ENCODE measurements at regions not wholly inside any gene's neighbourhood (a gene's known extent, or its start where the extent isn't known, plus 50 kb on each side); places are given as distances from the start of the nearest gene placed in this dataset.

DNA sequence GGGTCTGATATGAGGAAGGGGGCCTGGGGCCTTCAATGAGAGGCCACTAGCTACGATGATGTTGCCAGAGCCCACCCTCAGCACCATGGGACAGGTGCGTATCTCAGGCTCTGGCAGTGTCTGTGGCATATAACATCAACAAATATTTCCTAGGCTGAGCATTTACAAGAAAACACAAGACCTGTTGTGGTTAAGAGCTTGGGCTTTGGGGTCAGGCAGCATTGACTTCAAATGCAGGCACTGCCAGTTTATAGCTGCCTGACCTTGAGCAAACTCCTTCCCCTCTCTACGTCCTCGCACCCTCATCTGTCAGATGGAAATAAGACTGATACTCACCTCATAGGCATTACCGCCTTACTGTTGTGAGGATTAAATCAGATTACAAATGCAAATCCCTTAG, 156.0 kb downstream of the KATNAL1 start:
- no peaks in the 10 kb centered on the region for H4K20me1 ChIP-seq (ENCODE audit: insufficient read depth, low read depth, low read length)
- H3K4me2 ChIP-seq (ENCODE audit: low read depth, low read length, poor library complexity, severe bottlenecking) = peak overlapping the region; percentile 43
- H3K79me2 ChIP-seq (ENCODE audit: low read length) = no peaks in the 10 kb centered on the region
- H3K4me1 ChIP-seq (ENCODE audit: low read length) = peaks cover 27% of the 10 kb centered on the region
- no peak overlapping the region for H3K9ac ChIP-seq (ENCODE audit: low read length)
- H3K9me2 ChIP-seq (replicated peaks; ENCODE audit: insufficient read depth, low read length) = no peaks in the 10 kb centered on the region
- no peaks in the 10 kb centered on the region for H3K36me3 ChIP-seq (ENCODE audit: insufficient read depth, low read length)
- H3K4me3 ChIP-seq (ENCODE audit: low read length) = no peak overlapping the region
- H3K27ac ChIP-seq (ENCODE audit: low read length) = no peak overlapping the region
- H3K9me3 ChIP-seq (ENCODE audit: low read length) = no peaks in the 10 kb centered on the region
- H2AFZ ChIP-seq (ENCODE audit: low read length) = no peak overlapping the region
- no peak for DNase-seq
- H3K27me3 ChIP-seq (ENCODE audit: low read length) = peaks cover 7% of the 10 kb centered on the region; the same call in 1 of the 2 replicates

DNA sequence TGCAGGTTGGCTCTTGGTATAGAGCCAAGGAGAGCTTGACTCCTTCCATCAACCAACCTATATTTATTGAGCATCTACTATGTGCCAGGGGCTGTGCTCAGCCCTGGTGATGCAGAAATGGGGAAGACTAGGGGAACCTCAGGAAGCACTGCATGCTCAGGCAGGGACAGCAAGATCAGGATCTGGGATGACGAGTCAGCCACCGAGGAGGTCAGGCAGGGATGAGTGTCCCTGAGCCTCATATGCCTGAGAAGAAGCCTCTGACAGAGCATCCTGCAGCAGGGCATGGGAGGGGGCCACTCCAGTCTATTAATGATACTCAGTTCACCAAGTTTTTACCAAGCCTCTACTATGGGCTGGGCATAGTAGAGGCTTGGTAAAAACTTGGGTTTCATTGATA, 158.1 kb downstream of the KATNAL1 start:
- H3K27ac ChIP-seq (ENCODE audit: low read length) = no peak overlapping the region

DNA sequence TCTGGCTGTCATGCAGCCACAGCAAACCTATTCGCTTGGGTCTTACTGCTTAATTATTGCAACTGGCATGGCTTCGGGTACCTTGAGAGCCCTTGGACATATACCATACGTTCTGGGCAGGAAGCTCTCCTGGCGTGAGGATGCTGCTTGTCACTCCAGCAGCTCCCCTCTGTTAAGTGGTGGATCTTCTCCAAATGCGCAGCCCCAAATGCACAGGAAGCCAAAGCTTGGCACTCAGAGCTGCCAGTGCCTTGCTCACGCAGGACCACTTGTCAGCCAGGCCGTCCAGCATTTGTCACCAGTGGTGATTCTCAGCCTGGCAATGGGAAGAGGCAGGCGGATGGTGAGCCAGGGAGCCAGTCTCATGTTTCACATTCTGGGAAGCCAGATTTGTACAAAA, 158.6 kb downstream of the KATNAL1 start:
- H3K27ac ChIP-seq (ENCODE audit: low read length) = no peak overlapping the region
- peaks cover 8% of the 10 kb centered on the region; the same call in 1 of the 2 replicates for H3K27me3 ChIP-seq (ENCODE audit: low read length)
- no peak for DNase-seq
- H2AFZ ChIP-seq (ENCODE audit: low read length) = no peak overlapping the region
- no peaks in the 10 kb centered on the region for H3K9me2 ChIP-seq (replicated peaks; ENCODE audit: insufficient read depth, low read length)
- no peaks in the 10 kb centered on the region for H3K79me2 ChIP-seq (ENCODE audit: low read length)
- no peak overlapping the region for H3K4me3 ChIP-seq (ENCODE audit: low read length)
- H3K4me2 ChIP-seq (ENCODE audit: low read depth, low read length, poor library complexity, severe bottlenecking) = no peak overlapping the region
- H3K9ac ChIP-seq (ENCODE audit: low read length) = no peak overlapping the region
- no peaks in the 10 kb centered on the region; the same call in 1 of the 2 replicates for H3K9me3 ChIP-seq (ENCODE audit: low read length)
- no peaks in the 10 kb centered on the region for H4K20me1 ChIP-seq (ENCODE audit: insufficient read depth, low read depth, low read length)
- no peaks in the 10 kb centered on the region; the same call in 1 of the 2 replicates for H3K36me3 ChIP-seq (ENCODE audit: insufficient read depth, low read length)
- peaks cover 27% of the 10 kb centered on the region for H3K4me1 ChIP-seq (ENCODE audit: low read length)

More for the DNA sequence above, 158.1 kb downstream of the KATNAL1 start:
- Histone ChIP-seq H3K36me3 (ENCODE audit: insufficient read depth, low read length) (no peaks in the 10 kb centered on the region), H3K79me2 (ENCODE audit: low read length) (no peaks in the 10 kb centered on the region), H4K20me1 (ENCODE audit: insufficient read depth, low read depth, low read length) (no peaks in the 10 kb centered on the region), H3K4me2 (ENCODE audit: low read depth, low read length, poor library complexity, severe bottlenecking) (no peak overlapping the region), H3K4me1 (ENCODE audit: low read length) (peaks cover 27% of the 10 kb centered on the region), H3K27me3 (ENCODE audit: low read length) (peaks cover 8% of the 10 kb centered on the region; the same call in 1 of the 2 replicates), H2AFZ (ENCODE audit: low read length) (no peak overlapping the region), H3K9ac (ENCODE audit: low read length) (no peak overlapping the region), H3K4me3 (ENCODE audit: low read length) (no peak overlapping the region), H3K9me3 (ENCODE audit: low read length) (no peaks in the 10 kb centered on the region; the same call in 1 of the 2 replicates), H3K9me2 (replicated peaks; ENCODE audit: insufficient read depth, low read length) (no peaks in the 10 kb centered on the region)
- DNase-seq = no peak

DNA sequence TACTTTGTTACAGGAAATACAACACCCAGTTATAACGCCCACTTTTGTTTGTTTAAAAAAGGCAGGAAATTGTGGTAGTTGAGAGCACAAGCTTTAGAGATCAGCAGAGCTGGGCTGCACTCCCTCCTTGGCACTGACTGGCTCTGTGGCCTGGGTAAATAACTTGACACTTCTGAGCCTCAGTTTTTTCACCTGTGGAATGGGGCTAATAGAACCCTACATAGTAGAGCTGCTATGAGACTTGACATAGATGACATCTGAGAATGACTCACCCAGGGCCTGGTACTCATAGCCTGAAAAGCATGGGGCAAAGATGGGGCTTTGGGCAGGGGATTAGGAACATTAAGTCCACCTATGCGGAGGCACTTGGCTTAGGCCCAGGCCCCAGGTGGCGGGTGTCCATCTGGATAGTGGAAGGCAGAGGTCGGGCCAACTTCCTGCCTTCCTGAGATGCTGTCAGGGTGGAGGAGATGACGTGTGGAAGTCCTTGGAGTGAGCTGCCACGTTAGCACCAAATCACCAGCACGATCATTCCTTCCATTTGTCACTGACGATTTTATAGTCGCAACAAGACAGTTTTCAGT, 159.1 kb downstream of the KATNAL1 start:
- H4K20me1 ChIP-seq (ENCODE audit: insufficient read depth, low read depth, low read length) = no peaks in the 10 kb centered on the region
- H3K79me2 ChIP-seq (ENCODE audit: low read length) = no peaks in the 10 kb centered on the region
- no peaks in the 10 kb centered on the region; the same call in 1 of the 2 replicates for H3K36me3 ChIP-seq (ENCODE audit: insufficient read depth, low read length)
- no peak overlapping the region for H3K9ac ChIP-seq (ENCODE audit: low read length)
- no peak overlapping the region for H2AFZ ChIP-seq (ENCODE audit: low read length)
- no peaks in the 10 kb centered on the region for H3K9me2 ChIP-seq (replicated peaks; ENCODE audit: insufficient read depth, low read length)
- no peak for DNase-seq
- H3K27me3 ChIP-seq (ENCODE audit: low read length) = peaks cover 8% of the 10 kb centered on the region; the same call in 1 of the 2 replicates
- peaks cover 27% of the 10 kb centered on the region for H3K4me1 ChIP-seq (ENCODE audit: low read length)
- H3K9me3 ChIP-seq (ENCODE audit: low read length) = no peaks in the 10 kb centered on the region; the same call in 1 of the 2 replicates
- no peak overlapping the region for H3K4me2 ChIP-seq (ENCODE audit: low read depth, low read length, poor library complexity, severe bottlenecking)
- H3K4me3 ChIP-seq (ENCODE audit: low read length) = no peak overlapping the region
- H3K27ac ChIP-seq (ENCODE audit: low read length) = no peak overlapping the region

DNA sequence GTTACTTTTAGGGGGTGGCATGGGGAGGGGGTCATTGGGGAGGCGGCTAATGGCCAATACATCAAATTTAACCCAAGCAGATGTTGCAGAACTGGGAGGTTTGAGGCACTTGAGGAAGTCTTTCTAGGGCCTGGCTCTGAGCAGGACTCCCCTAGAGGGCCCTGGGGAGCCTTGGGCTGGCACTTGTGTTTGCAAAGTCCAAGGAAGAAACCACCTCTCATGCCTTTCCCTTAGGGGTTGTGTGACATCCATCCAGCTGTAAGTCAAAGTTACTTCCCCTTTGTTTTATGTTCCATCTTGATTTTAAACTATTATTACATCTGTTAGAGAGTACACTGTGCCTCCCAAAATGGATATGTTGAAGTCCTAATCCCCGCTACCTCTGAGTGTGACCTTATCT, 159.9 kb downstream of the KATNAL1 start:
- Histone ChIP-seq H3K4me1 (ENCODE audit: low read length) (peaks cover 27% of the 10 kb centered on the region), H3K27ac (ENCODE audit: low read length) (no peak overlapping the region), H3K27me3 (ENCODE audit: low read length) (peaks cover 8% of the 10 kb centered on the region; the same call in 1 of the 2 replicates), H4K20me1 (ENCODE audit: insufficient read depth, low read depth, low read length) (no peaks in the 10 kb centered on the region), H2AFZ (ENCODE audit: low read length) (no peak overlapping the region), H3K9me2 (replicated peaks; ENCODE audit: insufficient read depth, low read length) (no peaks in the 10 kb centered on the region), H3K4me3 (ENCODE audit: low read length) (no peak overlapping the region), H3K4me2 (ENCODE audit: low read depth, low read length, poor library complexity, severe bottlenecking) (no peak overlapping the region), H3K9me3 (ENCODE audit: low read length) (no peaks in the 10 kb centered on the region; the same call in 1 of the 2 replicates), H3K9ac (ENCODE audit: low read length) (no peak overlapping the region), H3K79me2 (ENCODE audit: low read length) (no peaks in the 10 kb centered on the region), H3K36me3 (ENCODE audit: insufficient read depth, low read length) (no peaks in the 10 kb centered on the region; the same call in 1 of the 2 replicates)
- peak; percentile 62 for DNase-seq

DNA sequence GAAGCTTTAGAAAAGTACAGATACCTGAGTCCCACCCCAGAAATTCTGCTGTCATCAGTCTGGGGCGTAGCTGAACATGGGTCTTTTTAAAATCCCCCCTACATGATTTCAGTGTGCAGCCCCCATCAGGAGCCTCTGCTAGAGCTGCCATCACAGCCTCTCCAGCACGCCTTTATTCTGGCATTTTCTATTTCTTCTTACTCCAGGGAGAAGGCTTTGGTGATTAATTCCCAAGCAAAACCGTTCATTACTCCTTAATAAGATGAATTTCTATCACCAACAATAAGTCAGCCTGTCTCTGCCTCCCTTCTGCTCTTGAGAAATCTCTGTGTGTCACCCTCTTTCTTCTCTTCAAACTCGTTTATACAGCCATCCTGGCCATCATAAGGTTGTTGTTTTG, 160.3 kb downstream of the KATNAL1 start:
- Histone ChIP-seq H3K27me3 (ENCODE audit: low read length) (peaks cover 8% of the 10 kb centered on the region; the same call in 1 of the 2 replicates), H3K9ac (ENCODE audit: low read length) (no peak overlapping the region), H3K4me2 (ENCODE audit: low read depth, low read length, poor library complexity, severe bottlenecking) (no peak overlapping the region), H2AFZ (ENCODE audit: low read length) (no peak overlapping the region), H3K36me3 (ENCODE audit: insufficient read depth, low read length) (no peaks in the 10 kb centered on the region; the same call in 1 of the 2 replicates), H3K4me3 (ENCODE audit: low read length) (no peak overlapping the region), H3K27ac (ENCODE audit: low read length) (no peak overlapping the region), H3K9me2 (replicated peaks; ENCODE audit: insufficient read depth, low read length) (no peaks in the 10 kb centered on the region), H4K20me1 (ENCODE audit: insufficient read depth, low read depth, low read length) (no peaks in the 10 kb centered on the region), H3K79me2 (ENCODE audit: low read length) (no peaks in the 10 kb centered on the region), H3K9me3 (ENCODE audit: low read length) (no peaks in the 10 kb centered on the region; the same call in 1 of the 2 replicates), H3K4me1 (ENCODE audit: low read length) (peaks cover 25% of the 10 kb centered on the region)
- no peak for DNase-seq

GRCh38 chr13:30145709-30146367, 161.5 kb downstream of the KATNAL1 start:
- H3K27ac ChIP-seq (ENCODE audit: low read length) = no peak overlapping the region
- no peaks in the 10 kb centered on the region for H4K20me1 ChIP-seq (ENCODE audit: insufficient read depth, low read depth, low read length)
- no peaks in the 10 kb centered on the region; the same call in 1 of the 2 replicates for H3K9me3 ChIP-seq (ENCODE audit: low read length)
- no peaks in the 10 kb centered on the region for H3K79me2 ChIP-seq (ENCODE audit: low read length)
- H3K4me2 ChIP-seq (ENCODE audit: low read depth, low read length, poor library complexity, severe bottlenecking) = no peak overlapping the region
- H3K9ac ChIP-seq (ENCODE audit: low read length) = no peak overlapping the region
- no peak overlapping the region for H2AFZ ChIP-seq (ENCODE audit: low read length)
- H3K4me1 ChIP-seq (ENCODE audit: low read length) = peaks cover 16% of the 10 kb centered on the region
- no peak for DNase-seq
- H3K36me3 ChIP-seq (ENCODE audit: insufficient read depth, low read length) = no peaks in the 10 kb centered on the region; the same call in 1 of the 2 replicates
- H3K27me3 ChIP-seq (ENCODE audit: low read length) = peaks cover 8% of the 10 kb centered on the region; the same call in 1 of the 2 replicates
- H3K4me3 ChIP-seq (ENCODE audit: low read length) = no peak overlapping the region
- H3K9me2 ChIP-seq (replicated peaks; ENCODE audit: insufficient read depth, low read length) = no peaks in the 10 kb centered on the region

- H3K4me2 ChIP-seq (ENCODE audit: low read depth, low read length, poor library complexity, severe bottlenecking) = no peak overlapping the region
- H3K9ac ChIP-seq (ENCODE audit: low read length) = no peak overlapping the region
- DNase-seq = peak; percentile 66
- H4K20me1 ChIP-seq (ENCODE audit: insufficient read depth, low read depth, low read length) = no peaks in the 10 kb centered on the region
- no peaks in the 10 kb centered on the region for H3K9me2 ChIP-seq (replicated peaks; ENCODE audit: insufficient read depth, low read length)
- H3K9me3 ChIP-seq (ENCODE audit: low read length) = no peaks in the 10 kb centered on the region; the same call in 1 of the 2 replicates
- H3K4me3 ChIP-seq (ENCODE audit: low read length) = no peak overlapping the region
- peaks cover 8% of the 10 kb centered on the region; the same call in 1 of the 2 replicates for H3K27me3 ChIP-seq (ENCODE audit: low read length)
- no peak overlapping the region for H3K27ac ChIP-seq (ENCODE audit: low read length)
- H3K79me2 ChIP-seq (ENCODE audit: low read length) = no peaks in the 10 kb centered on the region
- H2AFZ ChIP-seq (ENCODE audit: low read length) = no peak overlapping the region
- no peaks in the 10 kb centered on the region; the same call in 1 of the 2 replicates for H3K36me3 ChIP-seq (ENCODE audit: insufficient read depth, low read length)
- peaks cover 16% of the 10 kb centered on the region for H3K4me1 ChIP-seq (ENCODE audit: low read length)
Observed at GRCh38 chr13:30143666-30144400, 163.5 kb downstream of the KATNAL1 start.

All from Karpas-422 (cell line).